DOHH2 (cell line): ENCODE measurements at regions not wholly inside any gene's neighbourhood (a gene's known extent, or its start where the extent isn't known, plus 50 kb on each side); places are given as distances from the start of the nearest gene placed in this dataset.

Experiments used
- H3F3A ChIP-seq: fragments of 200-600 bp; sonication (generic), shearing (Covaris generic); 2 replicates; pipeline ENCODE4 v1.6.0; 2016; ENCODE audit warnings: antibody characterized with exemption, mild to moderate bottlenecking; ENCODE audit not compliant: control insufficient read depth, insufficient read depth
- H3K27ac ChIP-seq: fragments of 200-600 bp; sonication (generic); 2 replicates; pipeline ENCODE4 v1.5.1; 2014; ENCODE audit warnings: low read depth, mild to moderate bottlenecking, low read length, moderate library complexity
- H3K27me3 ChIP-seq: fragments of 200-600 bp; sonication (generic); 2 replicates; pipeline ENCODE4 v1.6.1; 2014; ENCODE audit warnings: mild to moderate bottlenecking, low read length, mixed read lengths; ENCODE audit not compliant: control insufficient read depth
- H3K36me3 ChIP-seq: fragments of 200-600 bp; sonication (generic); 2 replicates; pipeline ENCODE4 v1.6.1; 2014; ENCODE audit warnings: mild to moderate bottlenecking, low read length, moderate library complexity, mixed read lengths; ENCODE audit not compliant: control insufficient read depth
- H3K4me1 ChIP-seq: fragments of 200-600 bp; sonication (generic); 2 replicates; pipeline ENCODE4 v1.6.1; 2014; ENCODE audit warnings: mild to moderate bottlenecking, low read length, mixed read lengths; ENCODE audit not compliant: control insufficient read depth
- H3K4me2 ChIP-seq: fragments of 200-600 bp; sonication (generic); 2 replicates; pipeline ENCODE4 v1.6.0; 2014; ENCODE audit warnings: mild to moderate bottlenecking, low read length, moderate library complexity
- H3K4me3 ChIP-seq: fragments of 200-600 bp; sonication (generic); 2 replicates; pipeline ENCODE4 v1.5.1; 2014; ENCODE audit warnings: mild to moderate bottlenecking, low read length, mixed read lengths
- H3K79me2 ChIP-seq: fragments of 200-600 bp; sonication (generic); 2 replicates; pipeline ENCODE4 v1.6.1; 2014; ENCODE audit warnings: mild to moderate bottlenecking, low read length, mixed read lengths; ENCODE audit not compliant: control insufficient read depth
- H3K9me2 ChIP-seq: fragments of 200-600 bp; sonication (generic); replicated peaks from 2 replicates; pipeline ENCODE4 v1.6.1; 2014; ENCODE audit warnings: mild to moderate bottlenecking, low read length, mixed read lengths; ENCODE audit not compliant: control insufficient read depth
- H3K9me3 ChIP-seq: fragments of 200-600 bp; sonication (generic); 2 replicates; pipeline ENCODE4 v1.6.1; 2014; ENCODE audit warnings: antibody characterized with exemption, low read length, mixed read lengths; ENCODE audit not compliant: control insufficient read depth, insufficient read depth
- H4K20me1 ChIP-seq: fragments of 200-600 bp; sonication (generic); 2 replicates; pipeline ENCODE4 v1.6.0; 2014; ENCODE audit warnings: low read depth, mild to moderate bottlenecking, antibody characterized with exemption, low read length, moderate library complexity; ENCODE audit not compliant: control insufficient read depth, insufficient read depth
- CTCF ChIP-seq: fragments of 200-600 bp; sonication (generic); IDR thresholded peaks from one replicate; pipeline ENCODE4 v1.5.1; 2014; ENCODE audit warnings: antibody characterized with exemption, mild to moderate bottlenecking, low read depth, low read length; ENCODE audit not compliant: poor library complexity, severe bottlenecking
- EZH2phosphoT487 ChIP-seq: fragments of 200-600 bp; sonication (generic); IDR thresholded peaks from 2 replicates; pipeline ENCODE4 v1.6.1; 2017; ENCODE audit warnings: borderline replicate concordance, mild to moderate bottlenecking, antibody characterized with exemption, low read length, moderate library complexity, mixed read lengths

- Histone ChIP-seq H3F3A (no peaks in the 10 kb centered on the region), H3K27ac (no peak overlapping the region), H4K20me1 (no peaks in the 10 kb centered on the region), H3K4me2 (no peak overlapping the region), H3K27me3 (no peaks in the 10 kb centered on the region), H3K4me3 (no peak overlapping the region), H3K36me3 (no peaks in the 10 kb centered on the region), H3K9me2 (no peaks in the 10 kb centered on the region), H3K4me1 (no peaks in the 10 kb centered on the region), H3K79me2 (no peaks in the 10 kb centered on the region), H3K9me3 (no peaks in the 10 kb centered on the region)
- no peak for TF ChIP-seq EZH2phosphoT487
- TF ChIP-seq CTCF = no peak
Observed at GRCh38 chr10:59582058-59582457, 127.6 kb downstream of the SLC16A9 start.

- no peaks in the 10 kb centered on the region for H3K9me3 ChIP-seq
- no peaks in the 10 kb centered on the region for H3K9me2 ChIP-seq
- no peaks in the 10 kb centered on the region for H3K27me3 ChIP-seq
- no peaks in the 10 kb centered on the region for H3K79me2 ChIP-seq
- no peak overlapping the region for H3K4me3 ChIP-seq
- no peak overlapping the region for H3K27ac ChIP-seq
- H3K36me3 ChIP-seq = no peaks in the 10 kb centered on the region
- no peak overlapping the region for H3K4me2 ChIP-seq
- no peaks in the 10 kb centered on the region for H3F3A ChIP-seq
- TF ChIP-seq EZH2phosphoT487 = no peak
- peak; percentile 49 for TF ChIP-seq CTCF
- H3K4me1 ChIP-seq = no peaks in the 10 kb centered on the region
- no peaks in the 10 kb centered on the region for H4K20me1 ChIP-seq
Observed at GRCh38 chr10:59580026-59580863, 129.4 kb downstream of the SLC16A9 start.

- H3K79me2 ChIP-seq = no peaks in the 10 kb centered on the region
- H3K9me3 ChIP-seq = no peaks in the 10 kb centered on the region
Observed at GRCh38 chr10:59578741-59579140, 130.9 kb downstream of the SLC16A9 start.

More at GRCh38 chr10:59578741-59579140, 130.9 kb downstream of the SLC16A9 start:
- Histone ChIP-seq H3K4me3 (no peak overlapping the region), H3K27ac (no peak overlapping the region), H3K36me3 (no peaks in the 10 kb centered on the region), H3K27me3 (no peaks in the 10 kb centered on the region), H3K4me1 (no peaks in the 10 kb centered on the region), H4K20me1 (no peaks in the 10 kb centered on the region), H3K4me2 (no peak overlapping the region), H3F3A (no peaks in the 10 kb centered on the region), H3K9me2 (no peaks in the 10 kb centered on the region)
- no peak for TF ChIP-seq CTCF
- TF ChIP-seq EZH2phosphoT487 = no peak
